Fibroblast of lung (primary cell): ENCODE measurements at regions not wholly inside any gene's neighbourhood (a gene's known extent, or its start where the extent isn't known, plus 50 kb on each side); places are given as distances from the start of the nearest gene placed in this dataset.

Experiments
- DNase-seq, 2 donors: peaks; one replicate each; pipeline versions ENCODE4 v3.0.0 to v3.0.0-alpha.2; 2010; ENCODE audit warnings: low read depth in 2 of 2
- H2AFZ ChIP-seq: 2 replicates; pipeline ENCODE4 v1.5.1; 2012; ENCODE audit warnings: low read length, control low read depth, inconsistent platforms
- H3K27ac ChIP-seq: 2 replicates; pipeline ENCODE4 v1.5.1; 2011; ENCODE audit warnings: low read length, control low read depth; ENCODE audit not compliant: insufficient read depth
- H3K27me3 ChIP-seq: 2 replicates; pipeline ENCODE4 v1.5.1; 2011; ENCODE audit warnings: mild to moderate bottlenecking, low read length; ENCODE audit not compliant: control insufficient read depth, insufficient read depth
- H3K36me3 ChIP-seq: 2 replicates; pipeline ENCODE4 v1.5.1; 2011; ENCODE audit warnings: low read length; ENCODE audit not compliant: control insufficient read depth, insufficient read depth
- H3K4me1 ChIP-seq: 2 replicates; pipeline ENCODE4 v1.5.1; 2011; ENCODE audit warnings: low read length; ENCODE audit not compliant: control insufficient read depth, insufficient read depth; ENCODE audit errors: extremely low read depth
- H3K4me2 ChIP-seq: 2 replicates; pipeline ENCODE4 v1.5.1; 2011; ENCODE audit warnings: low read length, control low read depth; ENCODE audit not compliant: insufficient read depth; ENCODE audit errors: extremely low read depth
- H3K4me3 ChIP-seq, 4 experiments: fragments of 200-600 bp in 1 of 4; sonication (generic) in 1 of 4; replicated peaks in 1 of 4; 2 replicates each; pipeline ENCODE4 v1.5.1; 2011 to 2016; ENCODE audit warnings: low read length in 4 of 4, low read depth in 3 of 4, mild to moderate bottlenecking in 3 of 4, control low read depth in 2 of 4, inconsistent platforms in 1 of 4, mixed read lengths in 1 of 4; ENCODE audit not compliant: insufficient read depth in 1 of 4; ENCODE audit errors: control extremely low read depth in 1 of 4
- H3K79me2 ChIP-seq: 2 replicates; pipeline ENCODE4 v1.5.1; 2012; ENCODE audit warnings: mild to moderate bottlenecking, low read length, inconsistent platforms; ENCODE audit not compliant: control insufficient read depth, insufficient read depth
- H3K9ac ChIP-seq: 2 replicates; pipeline ENCODE4 v1.5.1; 2011; ENCODE audit warnings: mild to moderate bottlenecking, low read length, control low read depth; ENCODE audit not compliant: insufficient read depth
- H3K9me3 ChIP-seq: 2 replicates; pipeline ENCODE4 v1.5.1; 2012; ENCODE audit warnings: low read depth, low read length; ENCODE audit not compliant: control insufficient read depth, insufficient read depth
- H4K20me1 ChIP-seq: 2 replicates; pipeline ENCODE4 v1.5.1; 2011; ENCODE audit warnings: low read length; ENCODE audit not compliant: control insufficient read depth, insufficient read depth; ENCODE audit errors: extremely low read depth
- CTCF ChIP-seq, 2 donors: IDR thresholded peaks in 1 of 2; conservative IDR thresholded peaks in 1 of 2; 1 replicate in 1 of 2; 2 replicates in 1 of 2; pipeline ENCODE4 v1.5.1; 2011 to 2012; ENCODE audit warnings: low read length in 2 of 2, control low read depth in 1 of 2, inconsistent platforms in 1 of 2, low read depth in 1 of 2, mild to moderate bottlenecking in 1 of 2
- EZH2 ChIP-seq: IDR thresholded peaks from 2 replicates; pipeline ENCODE4 v1.5.1; 2012; ENCODE audit warnings: low read length, control low read depth, mild to moderate bottlenecking; ENCODE audit errors: missing control alignments

GRCh38 chr4:8690216-8691150 lies 97.9 kb downstream of the CPZ start:
- Histone ChIP-seq H4K20me1 (no peaks in the 10 kb centered on the region), H3K27ac (no peak overlapping the region), H2AFZ (no peak overlapping the region), H3K36me3 (no peaks in the 10 kb centered on the region), H3K4me1 (no peaks in the 10 kb centered on the region), H3K4me2 (no peak overlapping the region), H3K4me3 (no peak overlapping the region), H3K9ac (no peak overlapping the region), H3K79me2 (no peaks in the 10 kb centered on the region), H3K9me3 (no peaks in the 10 kb centered on the region), H3K27me3 (no peaks in the 10 kb centered on the region)
- no peak for TF ChIP-seq CTCF (conservative IDR thresholded peaks at IDR 0.05 in 1 of 2, IDR thresholded peaks at IDR 0.05 in 1 of 2; ENCODE audit: low read depth in 1 of 2, low read length in 2 of 2)
- no peak for DNase-seq

DNA sequence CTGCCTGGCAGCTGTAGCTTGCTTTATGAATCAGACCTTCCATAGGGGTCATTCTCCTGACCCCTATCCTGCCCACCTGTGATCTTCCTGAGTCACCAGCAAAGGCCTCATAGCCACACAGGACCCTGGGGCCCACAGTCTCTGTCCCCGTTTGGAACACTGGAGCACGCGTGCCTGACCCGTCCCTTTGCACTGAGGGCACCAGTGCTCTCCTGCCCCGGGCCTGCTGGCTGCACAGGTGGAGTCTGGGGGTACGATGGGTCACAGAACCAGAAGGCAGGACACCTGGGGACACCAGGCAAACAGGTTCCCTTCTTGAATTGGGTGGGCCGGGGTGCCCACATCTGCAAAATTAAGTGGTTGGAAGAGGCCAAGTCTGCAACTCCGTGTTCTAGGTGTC lies 97.2 kb downstream of the CPZ start:
- Histone ChIP-seq H4K20me1 (no peaks in the 10 kb centered on the region), H3K4me2 (no peak overlapping the region), H3K4me1 (no peaks in the 10 kb centered on the region), H2AFZ (no peak overlapping the region), H3K36me3 (no peaks in the 10 kb centered on the region), H3K4me3 (no peak overlapping the region), H3K27me3 (no peaks in the 10 kb centered on the region), H3K9me3 (no peaks in the 10 kb centered on the region), H3K9ac (no peak overlapping the region), H3K27ac (no peak overlapping the region), H3K79me2 (no peaks in the 10 kb centered on the region)
- TF ChIP-seq CTCF (conservative IDR thresholded peaks at IDR 0.05 in 1 of 2, IDR thresholded peaks at IDR 0.05 in 1 of 2; ENCODE audit: low read depth in 1 of 2, low read length in 2 of 2) (no peak), EZH2 (no peak)
- no peak for DNase-seq

GRCh38 chr4:8688908-8689445 lies 96.4 kb downstream of the CPZ start:
- Histone ChIP-seq H3K9ac (no peak overlapping the region), H3K27ac (no peak overlapping the region), H3K4me3 (no peak overlapping the region), H3K9me3 (no peaks in the 10 kb centered on the region), H4K20me1 (no peaks in the 10 kb centered on the region), H3K79me2 (no peaks in the 10 kb centered on the region), H3K4me2 (no peak overlapping the region), H3K27me3 (no peaks in the 10 kb centered on the region), H2AFZ (no peak overlapping the region), H3K4me1 (no peaks in the 10 kb centered on the region), H3K36me3 (no peaks in the 10 kb centered on the region)
- no peak for DNase-seq
- TF ChIP-seq CTCF (conservative IDR thresholded peaks at IDR 0.05 in 1 of 2, IDR thresholded peaks at IDR 0.05 in 1 of 2; ENCODE audit: low read depth in 1 of 2, low read length in 2 of 2): no peak
- no peak for TF ChIP-seq EZH2
